HG02623 (cell line): ENCODE measurements at regions not wholly inside any gene's neighbourhood (a gene's known extent, or its start where the extent isn't known, plus 50 kb on each side); places are given as distances from the start of the nearest gene placed in this dataset.

Experiments used
- ATAC-seq: cut with Tn5 transposase; IDR thresholded peaks from one replicate; pipeline ENCODE4 v1.9.1; 2021; ENCODE audit warnings: moderate library complexity; ENCODE audit not compliant: unreplicated experiment

DNA sequence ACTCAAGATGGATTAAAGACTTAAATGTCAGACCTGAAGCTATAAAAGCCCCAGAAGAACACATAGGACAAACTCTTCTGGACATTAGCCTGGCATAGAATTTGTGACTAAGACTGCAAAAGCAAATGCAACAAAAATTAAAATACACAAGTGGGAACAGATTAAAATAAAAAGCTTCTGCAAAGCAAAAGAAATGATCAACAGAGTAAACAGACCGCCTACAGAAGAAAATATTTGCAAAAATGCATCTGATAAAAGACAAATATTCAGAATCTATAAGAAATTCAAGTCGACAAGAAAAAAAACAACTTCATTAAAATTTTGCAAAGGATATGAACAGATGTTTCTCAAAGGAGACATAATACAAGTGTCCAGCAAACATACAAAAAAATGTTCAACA, 537.8 kb downstream of the SLITRK1 start:
- ATAC-seq, result no peak

- no peak for ATAC-seq
Measured at GRCh38 chr13:83340170-83340569, 542.1 kb downstream of the SLITRK1 start.

DNA sequence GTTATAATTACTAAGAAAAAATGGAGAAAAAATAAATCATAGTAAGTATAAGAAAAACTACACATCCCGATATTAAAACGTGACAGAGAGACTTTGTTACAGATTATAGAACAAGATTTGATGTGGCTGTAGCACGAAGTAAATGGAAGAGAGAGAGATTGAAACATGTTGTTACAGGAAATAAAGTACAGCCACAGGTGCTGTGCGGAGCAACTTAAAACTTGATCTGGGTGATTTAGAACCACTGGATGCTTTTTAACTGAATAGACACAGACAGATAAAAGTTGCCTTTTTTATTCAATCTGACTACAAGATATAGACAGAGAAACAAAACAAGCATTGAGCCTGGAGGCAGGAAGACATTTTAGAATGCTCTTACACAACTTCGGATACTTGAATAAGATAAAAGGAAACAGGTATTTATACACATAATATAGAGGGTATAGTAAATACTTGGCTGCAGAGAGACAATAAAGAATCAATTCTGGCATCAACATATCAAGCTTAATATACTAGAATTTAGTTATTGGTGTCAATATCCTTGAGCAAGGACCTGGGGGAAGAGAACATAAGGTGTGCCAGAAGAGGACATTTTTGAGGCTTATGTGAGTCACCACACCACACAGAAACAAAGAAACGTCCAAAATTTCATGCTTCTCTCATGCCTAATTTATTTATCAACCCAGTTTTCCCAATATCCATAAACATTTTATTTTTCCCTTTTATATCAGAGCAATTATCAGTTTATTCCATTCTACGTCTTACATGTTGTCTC, 548.5 kb downstream of the SLITRK1 start:
- no peak for ATAC-seq

- ATAC-seq, result no peak
Measured at GRCh38 chr13:83332751-83333150, 549.5 kb downstream of the SLITRK1 start.

GRCh38 chr13:83327091-83327490, 555.2 kb downstream of the SLITRK1 start:
- ATAC-seq, result no peak

DNA sequence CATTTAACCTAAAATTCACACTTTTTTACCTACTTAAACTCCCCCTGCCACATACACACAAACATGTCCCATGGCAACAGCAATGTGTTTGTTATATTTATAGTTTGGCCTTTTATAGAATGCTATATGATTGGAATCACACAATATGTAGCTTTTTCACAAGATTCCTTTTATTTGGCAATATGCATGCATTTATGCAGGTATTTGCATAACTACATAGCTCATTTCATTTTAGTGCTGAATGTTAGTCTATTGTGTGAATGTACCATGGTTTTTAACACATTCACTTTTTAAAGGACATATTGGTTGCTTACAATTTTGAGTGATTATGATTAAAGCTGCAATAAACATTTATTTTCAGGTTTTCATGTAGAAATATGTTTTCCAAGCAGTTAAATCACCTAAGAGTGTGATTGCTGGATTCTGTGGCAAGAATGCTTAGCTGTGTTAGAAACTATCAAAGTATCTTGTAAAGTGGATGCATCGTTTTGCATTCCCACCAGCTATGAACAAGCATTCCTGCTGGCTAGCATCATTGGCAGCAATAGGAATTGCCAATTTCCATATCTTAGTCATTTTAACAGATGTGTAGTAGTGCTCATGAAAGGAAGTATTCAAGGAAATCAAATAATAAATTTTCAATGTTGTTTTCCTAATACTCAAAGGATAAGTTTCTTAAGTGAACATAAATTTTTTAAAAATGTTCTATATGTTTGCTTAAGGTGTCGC, 557.0 kb downstream of the SLITRK1 start:
- ATAC-seq, result no peak

DNA sequence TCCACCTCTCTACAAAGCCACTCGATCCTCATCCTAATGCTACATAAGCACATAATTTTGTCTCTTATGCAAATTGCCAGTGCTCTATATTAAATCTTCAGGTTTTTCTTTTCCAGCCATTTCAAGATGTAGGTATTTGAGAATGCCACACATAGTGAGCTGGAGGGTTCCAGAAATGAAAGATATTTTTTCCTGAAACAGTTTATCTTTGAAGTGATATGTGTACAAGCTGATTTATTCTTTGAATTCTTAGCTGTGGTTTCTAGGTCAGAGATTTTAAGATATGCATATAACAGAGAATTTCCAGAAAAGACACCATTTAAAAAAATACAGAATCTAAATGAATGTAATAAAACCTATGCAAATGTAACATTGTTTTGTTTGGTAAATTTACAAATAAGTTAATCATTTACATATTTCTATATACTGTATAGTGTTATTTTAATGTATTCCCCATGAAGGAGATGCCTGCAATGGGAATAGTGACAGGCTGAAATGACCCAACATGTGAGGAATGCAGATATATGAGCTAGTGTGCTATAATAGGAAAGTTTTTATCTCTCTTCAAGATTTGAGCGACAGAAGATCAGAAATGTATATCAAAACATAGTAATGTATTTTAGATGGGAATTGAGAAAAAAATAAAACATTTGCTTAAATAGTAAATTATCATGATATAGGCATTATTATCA, 570.2 kb downstream of the SLITRK1 start:
- no peak for ATAC-seq

DNA sequence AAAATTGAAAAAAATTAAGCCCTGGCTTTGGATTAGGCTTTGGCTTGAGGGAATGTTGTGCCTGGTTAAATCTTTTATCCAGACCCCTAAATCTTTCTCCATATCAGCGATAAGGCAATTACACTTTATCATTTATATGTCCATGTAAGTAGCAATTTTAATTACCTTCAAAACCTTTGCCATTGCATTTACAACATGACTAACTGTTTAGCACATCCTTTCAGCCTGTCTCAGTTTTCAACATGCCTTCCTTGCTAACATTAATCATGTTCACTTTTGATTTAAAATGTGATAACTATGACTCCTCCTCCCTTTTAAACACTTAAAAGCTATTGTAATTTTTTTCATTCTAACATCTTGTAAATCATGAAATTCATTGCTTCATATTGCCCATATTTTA, 583.7 kb downstream of the SLITRK1 start:
- ATAC-seq, result no peak

- no peak for ATAC-seq
Measured at GRCh38 chr13:83297586-83298290, 584.5 kb downstream of the SLITRK1 start.

GRCh38 chr13:83295686-83296085, 586.6 kb downstream of the SLITRK1 start:
- no peak for ATAC-seq

- ATAC-seq, result no peak
Measured at GRCh38 chr13:83286737-83287136, 595.5 kb downstream of the SLITRK1 start.

- no peak for ATAC-seq
Measured at GRCh38 chr13:83281654-83282053, 600.6 kb downstream of the SLITRK1 start.

DNA sequence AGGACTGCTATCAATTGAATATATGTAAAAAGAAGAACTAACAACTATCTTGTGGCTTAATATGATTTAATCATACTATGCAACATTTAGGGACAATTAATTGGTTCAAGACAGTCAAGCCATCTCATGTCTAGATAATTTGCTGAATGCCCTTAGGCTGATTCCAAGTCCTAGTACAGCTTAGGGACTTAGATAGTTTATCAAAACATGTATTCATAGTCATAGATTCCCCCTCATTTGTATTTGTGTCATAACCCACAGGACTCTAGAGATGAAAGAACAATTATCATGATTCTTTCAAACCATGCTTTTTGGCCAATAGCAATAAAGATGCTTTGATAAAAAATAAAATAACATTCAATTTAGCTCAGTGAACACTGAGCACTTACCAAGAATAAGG, 607.6 kb downstream of the SLITRK1 start:
- ATAC-seq, result no peak

DNA sequence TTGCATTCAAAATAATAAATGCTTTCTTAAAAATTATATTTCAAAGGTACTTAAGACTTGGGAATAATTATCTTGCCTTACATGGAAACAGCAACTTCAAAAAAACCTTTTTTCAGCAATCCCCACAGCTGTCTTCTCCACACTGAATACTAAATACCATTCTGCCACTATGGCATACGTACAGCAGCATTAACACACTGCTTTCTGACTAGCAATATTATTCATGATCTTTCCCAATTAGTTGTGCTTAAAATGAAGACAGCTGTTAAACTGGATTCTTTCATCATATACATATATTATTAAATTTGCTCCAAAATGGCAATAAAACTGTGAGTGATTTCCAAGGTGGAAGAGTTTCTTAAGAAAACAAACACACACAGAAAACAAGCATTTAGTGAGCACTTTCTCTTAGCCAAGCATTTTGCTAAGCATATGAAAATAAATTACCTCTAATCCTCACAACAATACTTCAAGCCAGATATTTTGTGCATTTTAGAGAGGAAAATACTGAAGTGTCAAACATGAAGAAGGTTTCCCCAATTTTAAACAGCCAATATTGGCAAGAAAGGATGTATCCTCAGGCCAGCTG, 609.5 kb downstream of the SLITRK1 start:
- no peak for ATAC-seq

- no peak for ATAC-seq
Measured at GRCh38 chr13:83272076-83272475, 610.2 kb downstream of the SLITRK1 start.

DNA sequence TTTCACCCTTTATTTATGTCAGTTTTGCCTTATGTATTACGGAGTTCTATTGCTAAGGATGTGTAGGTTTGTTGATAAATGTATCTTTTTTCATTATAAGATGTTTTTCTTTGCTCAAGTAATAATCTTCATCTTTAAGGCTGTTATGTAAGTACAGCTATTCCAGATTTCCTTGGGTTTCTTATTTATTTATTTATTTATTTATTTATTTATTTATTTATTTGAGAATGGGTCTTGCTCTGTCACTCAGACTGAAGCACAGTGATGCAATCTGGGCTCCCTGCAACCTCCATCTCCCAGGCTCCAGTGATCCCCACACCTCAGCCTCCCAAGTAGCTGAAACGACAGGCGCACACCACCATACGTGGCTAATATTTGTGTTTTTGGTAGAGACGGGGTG, 617.0 kb downstream of the SLITRK1 start:
- ATAC-seq, result no peak

DNA sequence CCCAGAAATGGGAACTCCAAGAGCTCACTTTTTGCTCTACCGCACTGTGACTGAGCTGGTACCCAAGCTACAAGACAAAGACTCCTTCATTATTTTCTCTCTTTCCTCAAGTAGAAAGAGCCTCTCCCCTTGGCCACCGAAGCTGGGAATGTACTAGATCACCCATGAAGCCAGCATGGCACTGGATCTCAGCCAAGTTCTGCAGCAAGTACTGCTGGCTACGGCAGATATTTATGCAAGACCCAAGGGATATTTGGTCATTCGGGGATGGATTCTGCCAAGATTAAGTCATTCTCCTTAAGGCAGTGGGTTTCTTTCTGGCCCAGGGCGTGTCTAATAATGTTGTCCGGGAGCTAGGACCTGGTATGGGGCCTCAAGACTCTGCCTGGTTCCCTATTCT, 633.5 kb downstream of the SLITRK1 start:
- no peak for ATAC-seq

DNA sequence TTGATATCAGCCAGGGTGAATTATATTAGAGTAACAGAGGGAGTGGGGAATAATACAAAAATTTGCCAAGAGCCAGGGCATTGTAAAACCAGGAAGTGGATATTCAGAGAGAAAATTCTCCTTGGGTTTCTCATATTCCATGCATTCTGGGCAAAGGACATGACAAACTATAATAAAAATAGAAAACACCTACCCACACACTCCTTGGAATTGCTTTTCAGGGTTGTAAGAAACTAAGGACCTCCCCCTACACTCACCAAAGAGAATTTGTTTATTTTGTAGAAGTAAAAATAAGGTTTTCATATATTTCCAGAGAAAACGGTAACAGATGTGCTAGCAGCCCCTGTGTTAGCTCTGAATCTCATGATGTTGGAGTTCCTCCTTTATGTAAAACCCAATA, 649.6 kb downstream of the SLITRK1 start:
- ATAC-seq, result no peak

DNA sequence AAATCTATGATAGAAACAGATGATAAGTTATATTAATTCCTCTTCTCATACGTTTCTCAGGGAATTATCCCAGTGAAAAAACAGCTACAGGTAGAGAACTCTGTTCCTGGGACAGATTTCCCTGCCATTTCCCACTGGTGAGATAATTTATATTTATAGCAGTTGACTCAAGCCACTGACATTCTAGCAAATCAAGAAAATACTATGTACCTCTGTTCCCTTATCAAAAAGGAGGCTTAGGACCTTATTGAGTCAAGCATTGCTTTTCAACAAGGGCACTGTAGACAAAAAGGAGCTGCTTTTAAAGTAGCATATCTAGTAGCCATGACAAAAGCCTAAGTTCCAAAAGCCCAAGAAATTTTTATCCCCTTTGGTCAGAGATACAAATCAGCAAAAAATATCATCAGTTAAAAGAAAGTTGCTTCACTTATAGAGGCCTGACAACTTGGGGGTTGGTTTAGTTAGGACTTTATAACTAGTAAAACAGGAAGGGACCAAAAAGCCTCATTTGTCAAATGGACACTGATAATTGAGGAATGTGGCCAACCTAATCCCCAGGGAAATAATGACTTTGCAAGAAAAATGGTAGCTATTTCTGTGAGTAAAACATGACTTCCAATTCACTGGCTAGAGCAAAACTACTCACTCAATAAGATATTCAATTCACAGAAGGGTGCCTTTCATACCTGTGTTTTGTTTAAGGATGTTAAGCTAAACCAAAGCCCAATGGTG, 652.5 kb downstream of the SLITRK1 start:
- ATAC-seq, result no peak

DNA sequence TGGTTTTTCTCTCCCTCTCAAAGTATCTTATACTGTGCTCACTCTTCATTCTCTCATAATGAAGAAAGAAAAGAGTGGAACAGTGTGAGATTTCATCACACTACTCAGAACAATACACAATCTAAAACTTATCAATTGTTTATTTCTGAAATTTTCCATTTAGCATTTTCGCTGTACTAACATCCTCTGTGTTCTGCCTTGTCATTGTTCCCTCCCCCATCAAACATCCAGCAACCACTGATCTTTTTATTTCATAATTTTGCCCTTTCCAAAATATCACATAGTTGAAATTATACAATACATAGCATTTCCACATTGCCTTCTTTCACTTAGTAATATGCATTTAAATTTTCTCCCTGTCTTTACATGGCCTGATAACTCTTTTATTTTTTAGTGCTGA, 658.7 kb downstream of the SLITRK1 start:
- ATAC-seq, result no peak
